GM19372 (cell line): ENCODE measurements at regions not wholly inside any gene's neighbourhood (a gene's known extent, or its start where the extent isn't known, plus 50 kb on each side); places are given as distances from the start of the nearest gene placed in this dataset.
"Not testable (repeated sequence)": the region's sequence is repeated elsewhere in the genome, so short reads cannot be mapped to it uniquely, and the experiment has no call there.

ENCODE experiments used
- ATAC-seq: cut with Tn5 transposase; IDR thresholded peaks from one replicate; pipeline ENCODE4 v1.9.1; 2021; ENCODE audit warnings: mild to moderate bottlenecking, low read depth, moderate library complexity; ENCODE audit not compliant: unreplicated experiment

DNA sequence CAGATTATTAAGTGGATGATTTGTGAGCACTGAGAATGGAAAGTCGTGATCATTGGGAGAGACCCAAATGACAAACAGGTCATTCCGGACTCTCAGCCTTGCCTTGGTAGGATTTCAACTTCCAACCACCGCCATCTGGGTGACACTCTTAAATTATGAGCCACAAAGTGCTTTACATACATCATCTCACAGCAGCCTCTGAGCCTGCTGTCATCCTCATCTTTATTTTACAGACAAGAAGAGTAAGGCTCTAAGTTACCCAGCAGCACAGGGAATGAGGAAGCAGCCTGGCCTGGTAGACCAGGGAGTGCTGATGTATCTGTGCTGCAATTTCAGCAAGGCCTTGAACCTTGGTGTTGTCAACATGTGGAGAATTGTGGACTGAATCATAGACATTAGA is 105.8 kb upstream of the TRIM2 start:
- ATAC-seq, result no peak

GRCh38 chr4:153099391-153100140 is 104.7 kb upstream of the TRIM2 start:
- ATAC-seq, result no peak

GRCh38 chr4:153106736-153107135 is 97.5 kb upstream of the TRIM2 start:
- not testable (repeated sequence) for ATAC-seq

GRCh38 chr4:153107246-153107645 is 97.0 kb upstream of the TRIM2 start:
- no peak for ATAC-seq

DNA sequence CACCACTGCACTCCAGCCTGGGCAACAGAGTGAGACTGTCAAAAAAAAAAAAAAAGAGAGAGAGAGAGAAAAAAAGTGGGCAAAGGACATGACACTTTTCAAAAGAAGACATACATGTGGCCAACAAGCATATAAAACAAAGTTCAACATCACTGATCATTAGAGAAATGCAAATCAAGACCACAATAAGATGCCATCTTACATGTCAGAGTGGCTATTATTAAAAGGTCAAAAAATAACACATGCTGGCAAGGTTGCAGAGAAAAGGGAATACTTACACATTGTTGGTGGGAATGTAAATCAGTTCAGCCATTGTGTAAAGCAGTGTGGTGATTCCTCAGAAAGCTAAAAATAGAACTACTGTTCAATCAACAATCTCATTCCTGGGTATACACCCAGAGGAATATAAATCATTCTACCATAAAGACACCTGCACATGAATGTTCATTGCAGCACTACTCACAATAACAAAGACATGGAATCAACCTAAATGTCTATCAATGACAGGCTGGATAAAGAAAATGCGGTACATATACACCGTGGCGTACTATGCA is 94.9 kb upstream of the TRIM2 start:
- ATAC-seq, result no peak

- ATAC-seq, result no peak
Observed at GRCh38 chr4:153110739-153111138, 93.5 kb upstream of the TRIM2 start.

GRCh38 chr4:153111426-153112040 is 92.7 kb upstream of the TRIM2 start:
- ATAC-seq, result no peak

DNA sequence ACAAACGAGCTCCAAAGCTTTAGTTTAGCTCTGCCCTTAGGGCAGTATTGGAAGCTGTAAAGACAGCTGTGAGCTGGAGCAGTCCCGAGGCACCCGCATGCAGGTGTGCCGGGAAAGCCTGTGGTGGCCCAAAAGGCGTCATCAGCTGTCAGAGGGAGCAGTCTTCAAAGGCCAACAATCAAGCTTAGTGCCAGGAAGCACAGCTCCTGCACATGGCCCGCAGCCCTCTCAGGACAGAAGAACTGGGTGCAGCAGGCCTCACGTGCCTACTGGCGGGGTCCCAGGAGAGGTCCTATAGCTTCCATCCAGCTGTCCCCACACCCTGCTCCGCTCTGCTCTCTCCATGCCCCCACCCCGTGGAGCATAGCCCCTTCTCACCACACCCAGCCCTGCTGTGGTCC is 92.2 kb upstream of the TRIM2 start:
- ATAC-seq, result no peak

DNA sequence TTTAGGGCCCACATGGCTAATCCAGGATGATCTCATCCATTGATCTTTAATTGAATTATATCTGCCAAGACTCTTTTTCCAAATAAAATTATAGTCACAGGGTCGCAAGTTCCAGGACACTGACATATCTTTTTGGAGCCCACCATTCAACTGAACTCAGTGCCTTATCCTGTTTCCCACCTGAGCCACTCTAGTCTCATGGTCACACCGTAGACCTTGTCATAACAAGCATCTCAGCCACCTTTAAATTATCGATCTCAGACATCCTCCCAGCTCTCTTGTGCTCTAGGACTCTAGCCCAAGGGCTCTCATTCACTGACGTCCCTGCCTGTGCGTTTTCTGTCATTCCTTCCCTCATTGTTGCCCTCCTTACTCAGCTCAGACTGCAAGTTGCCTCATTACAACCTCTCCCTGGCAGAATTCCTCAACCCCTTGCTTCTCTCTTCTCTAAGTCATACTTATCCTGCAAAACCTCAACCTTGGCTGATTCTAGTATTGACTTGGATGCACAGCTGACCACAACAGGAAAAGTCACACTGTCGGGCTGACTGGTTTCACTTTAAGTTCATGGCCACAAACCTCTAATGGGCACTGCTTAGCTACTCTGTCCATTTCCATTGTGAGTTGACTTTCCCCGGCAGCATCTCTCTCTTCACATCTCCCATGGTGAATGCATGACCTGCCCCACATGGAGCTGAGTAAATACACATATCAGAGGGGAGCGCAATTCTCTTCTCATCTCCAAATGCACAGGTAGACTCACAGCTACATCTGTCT is 91.0 kb upstream of the TRIM2 start:
- no peak for ATAC-seq

GRCh38 chr4:153113838-153114105 is 90.5 kb upstream of the TRIM2 start:
- ATAC-seq, result no peak

DNA sequence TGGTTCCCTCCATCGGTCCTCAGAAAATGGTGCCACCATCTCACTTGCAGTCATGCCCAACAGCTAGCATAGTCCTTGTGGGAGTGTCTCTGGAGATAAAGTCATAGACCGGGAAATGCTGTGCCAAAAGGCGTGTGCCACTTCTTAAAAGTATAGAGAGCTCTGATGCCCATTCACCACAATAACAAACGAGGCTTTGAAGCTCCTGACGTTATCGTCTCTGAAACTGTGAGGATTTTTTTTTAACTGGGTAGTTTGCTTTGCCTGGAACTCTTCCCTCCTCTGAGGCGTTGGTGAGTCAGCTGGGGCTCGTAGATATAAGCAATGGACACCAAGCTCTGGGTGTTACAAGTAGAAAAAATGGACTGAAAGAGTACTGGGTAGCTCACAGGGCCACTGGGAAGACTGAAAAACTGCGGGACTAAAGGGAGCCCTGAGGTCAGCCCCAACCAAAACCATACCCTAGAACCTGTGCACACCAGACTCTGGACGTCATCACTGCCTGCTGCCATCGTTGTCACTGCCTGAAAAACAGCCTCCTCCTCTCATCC is 89.4 kb upstream of the TRIM2 start:
- no peak for ATAC-seq

DNA sequence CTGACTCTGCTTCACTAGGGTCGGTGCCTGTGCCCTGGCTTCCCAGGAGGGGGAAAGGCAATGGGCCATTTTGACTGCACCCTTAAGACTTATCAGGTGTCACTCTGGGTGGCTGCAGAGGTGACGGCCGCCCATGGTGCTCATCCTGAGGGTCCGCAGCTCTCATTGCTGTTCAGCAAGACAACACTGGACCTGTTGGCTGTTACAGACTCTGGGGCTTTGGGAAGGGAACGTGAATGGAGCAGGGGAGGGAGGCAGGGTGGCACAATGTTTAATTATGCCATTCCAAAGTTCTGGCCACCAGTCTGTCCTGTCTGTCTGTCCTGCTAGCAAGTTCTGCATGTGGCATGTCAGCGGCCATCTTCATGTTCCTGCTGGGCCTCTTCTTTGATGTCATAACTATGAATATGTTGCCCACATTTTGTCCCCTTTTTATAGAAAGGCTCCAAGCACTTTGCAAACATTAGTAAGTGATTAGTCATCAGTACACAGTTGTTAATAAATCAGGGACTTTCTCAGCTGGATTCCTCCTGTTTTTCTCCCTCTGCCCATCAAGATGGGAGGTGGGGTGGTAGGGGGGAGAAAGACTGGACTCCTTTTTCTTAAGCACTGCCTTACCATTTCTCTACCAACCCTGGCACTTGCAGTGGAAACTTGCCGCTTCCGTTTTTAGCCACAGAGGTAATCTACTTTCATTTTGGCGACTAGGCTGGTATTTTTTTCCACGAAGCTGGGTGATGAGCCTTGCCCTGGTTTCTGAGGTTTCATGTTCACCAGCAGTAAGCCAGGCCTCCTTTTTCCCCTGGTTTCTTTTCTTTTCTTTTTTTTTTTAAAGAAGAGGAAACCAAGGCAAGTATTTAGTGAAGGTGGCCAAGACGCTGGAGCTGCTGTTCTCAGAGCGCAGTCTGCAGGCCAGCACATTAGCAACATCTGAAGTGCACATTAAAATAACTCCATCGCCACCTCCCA is 88.6 kb upstream of the TRIM2 start:
- peak; percentile 70 for ATAC-seq

DNA sequence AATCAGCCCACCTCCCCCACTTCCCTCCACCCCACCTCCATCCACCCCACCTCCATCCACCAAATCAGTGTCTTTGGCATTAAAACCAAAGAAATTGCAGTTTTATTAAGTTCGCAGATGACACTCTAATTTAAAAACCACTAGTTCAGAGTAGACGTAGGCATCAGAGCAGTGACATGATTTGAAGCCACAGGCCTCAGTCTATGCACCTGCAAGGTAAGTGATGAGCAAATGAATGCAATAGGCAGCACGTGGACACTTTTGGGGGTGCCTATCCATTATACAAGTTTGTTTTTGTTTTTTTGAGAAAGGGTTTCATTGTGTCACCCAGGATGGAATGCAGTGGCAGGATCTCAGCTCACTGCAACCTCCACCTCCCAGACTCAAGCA is 88.0 kb upstream of the TRIM2 start:
- ATAC-seq, result no peak

DNA sequence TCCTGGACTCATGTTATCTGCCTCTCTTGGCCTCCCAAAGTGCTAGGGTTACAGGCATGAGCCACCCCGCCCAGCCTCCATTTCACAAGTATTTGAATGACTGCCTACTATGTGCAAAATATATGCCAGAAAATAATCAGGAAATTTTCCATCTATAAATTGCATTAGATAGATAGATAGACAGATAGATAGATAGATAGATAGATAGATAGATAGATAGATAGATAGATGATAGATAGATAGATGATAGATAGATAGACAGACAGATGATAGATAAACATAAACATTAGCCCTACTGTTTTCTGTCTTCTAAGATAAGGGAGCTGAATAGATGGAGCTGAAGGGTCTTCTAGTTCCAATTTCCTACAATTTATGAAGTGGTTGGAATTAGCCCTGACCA is 87.4 kb upstream of the TRIM2 start:
- no peak for ATAC-seq

DNA sequence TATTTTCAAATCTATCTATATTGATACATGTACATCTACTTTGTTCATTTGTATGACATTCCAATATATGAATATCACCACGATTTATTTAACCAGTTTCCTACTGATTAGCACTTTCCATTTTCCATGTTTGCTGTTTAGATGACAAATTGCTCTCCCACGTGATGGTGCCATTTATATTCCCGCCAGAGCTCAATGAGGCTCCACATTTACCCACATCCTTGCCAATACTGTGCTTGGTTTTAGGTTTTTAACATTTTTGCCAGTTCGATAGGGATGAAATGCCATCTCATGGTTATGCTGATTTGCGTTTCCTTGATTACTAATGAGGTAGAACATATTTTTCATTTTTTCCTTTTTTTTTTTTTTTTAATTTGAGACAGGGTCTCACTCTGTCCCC is 86.7 kb upstream of the TRIM2 start:
- no peak for ATAC-seq

- no peak for ATAC-seq
Observed at GRCh38 chr4:153119626-153120025, 84.6 kb upstream of the TRIM2 start.

DNA sequence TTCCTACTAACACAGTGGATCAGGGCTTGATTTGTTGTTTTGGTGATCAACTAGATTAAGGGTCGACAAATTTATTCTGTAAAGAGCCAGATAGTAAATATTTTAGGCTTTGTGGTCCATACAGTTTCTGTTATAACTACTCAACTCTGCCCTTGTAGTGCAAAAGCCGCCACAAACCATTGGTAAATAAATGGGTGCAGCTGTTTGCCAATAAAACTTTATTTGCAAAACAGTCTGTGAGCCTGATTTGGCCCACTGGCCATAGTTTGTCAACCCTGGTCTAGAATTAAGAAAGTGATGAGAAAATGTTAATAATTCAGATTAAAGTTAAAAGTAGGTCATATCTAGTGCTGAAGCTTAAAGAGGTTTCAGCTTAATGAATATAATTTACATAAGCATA is 84.0 kb upstream of the TRIM2 start:
- no peak for ATAC-seq

- no peak for ATAC-seq
Observed at GRCh38 chr4:153122855-153123254, 81.4 kb upstream of the TRIM2 start.

DNA sequence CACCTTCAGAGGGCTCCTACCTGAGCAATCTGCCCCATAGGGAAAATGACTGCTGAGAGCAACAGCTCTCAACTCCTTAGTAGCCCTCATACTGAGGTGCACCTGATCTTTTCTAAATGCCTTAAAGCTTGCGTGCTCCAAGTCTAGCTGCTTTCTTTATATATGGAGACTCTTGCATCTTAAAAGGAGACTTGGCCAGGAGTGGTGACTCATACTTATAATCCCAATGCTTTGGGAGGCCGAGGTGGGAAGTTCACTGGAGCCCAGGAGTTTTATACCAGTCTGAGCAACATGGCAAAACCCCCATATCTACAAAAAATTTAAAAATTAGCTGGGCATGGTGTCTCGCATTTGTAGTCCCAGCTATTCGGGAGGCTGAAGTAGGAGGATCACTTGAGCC is 78.1 kb upstream of the TRIM2 start:
- no peak for ATAC-seq
